Neural crest cell (in vitro differentiated cells): ENCODE measurements at regions not wholly inside any gene's neighbourhood (a gene's known extent, or its start where the extent isn't known, plus 50 kb on each side); places are given as distances from the start of the nearest gene placed in this dataset.
A peak's percentile ranks its signal among the peaks of the same experiment; 100 is the strongest.

Experiments
- DNase-seq: peaks from one replicate; pipeline ENCODE4 v3.0.0; 2021; ENCODE audit warnings: low read depth, mixed read lengths, low spot score
- H3K27ac Mint-ChIP-seq: one replicate; pipeline ENCODE4 v1.8.0; 2021; ENCODE audit warnings: mild to moderate bottlenecking, mixed read lengths; ENCODE audit not compliant: unreplicated experiment
- H3K27me3 Mint-ChIP-seq: 2 replicates; pipeline ENCODE4 v1.8.0; 2021; ENCODE audit warnings: low read depth, mild to moderate bottlenecking, mixed read lengths
- H3K36me3 Mint-ChIP-seq: 2 replicates; pipeline ENCODE4 v1.8.0; 2021; ENCODE audit warnings: low read depth, mild to moderate bottlenecking, mixed read lengths
- H3K4me1 Mint-ChIP-seq: 2 replicates; pipeline ENCODE4 v1.8.0; 2021; ENCODE audit warnings: mixed read lengths
- H3K4me3 Mint-ChIP-seq: one replicate; pipeline ENCODE4 v1.8.0; 2021; ENCODE audit warnings: mild to moderate bottlenecking, mixed read lengths
- H3K9me3 Mint-ChIP-seq: 2 replicates; pipeline ENCODE4 v1.8.0; 2021; ENCODE audit warnings: mixed read lengths
- TF ChIP-seq, protein P1 (sequence below): fragments of 200-600 bp; sonication (generic); conservative IDR thresholded peaks from 2 replicates; pipeline ENCODE4 v1.5.0; 2021; ENCODE audit warnings: antibody characterized with exemption, mild to moderate bottlenecking

DNA sequence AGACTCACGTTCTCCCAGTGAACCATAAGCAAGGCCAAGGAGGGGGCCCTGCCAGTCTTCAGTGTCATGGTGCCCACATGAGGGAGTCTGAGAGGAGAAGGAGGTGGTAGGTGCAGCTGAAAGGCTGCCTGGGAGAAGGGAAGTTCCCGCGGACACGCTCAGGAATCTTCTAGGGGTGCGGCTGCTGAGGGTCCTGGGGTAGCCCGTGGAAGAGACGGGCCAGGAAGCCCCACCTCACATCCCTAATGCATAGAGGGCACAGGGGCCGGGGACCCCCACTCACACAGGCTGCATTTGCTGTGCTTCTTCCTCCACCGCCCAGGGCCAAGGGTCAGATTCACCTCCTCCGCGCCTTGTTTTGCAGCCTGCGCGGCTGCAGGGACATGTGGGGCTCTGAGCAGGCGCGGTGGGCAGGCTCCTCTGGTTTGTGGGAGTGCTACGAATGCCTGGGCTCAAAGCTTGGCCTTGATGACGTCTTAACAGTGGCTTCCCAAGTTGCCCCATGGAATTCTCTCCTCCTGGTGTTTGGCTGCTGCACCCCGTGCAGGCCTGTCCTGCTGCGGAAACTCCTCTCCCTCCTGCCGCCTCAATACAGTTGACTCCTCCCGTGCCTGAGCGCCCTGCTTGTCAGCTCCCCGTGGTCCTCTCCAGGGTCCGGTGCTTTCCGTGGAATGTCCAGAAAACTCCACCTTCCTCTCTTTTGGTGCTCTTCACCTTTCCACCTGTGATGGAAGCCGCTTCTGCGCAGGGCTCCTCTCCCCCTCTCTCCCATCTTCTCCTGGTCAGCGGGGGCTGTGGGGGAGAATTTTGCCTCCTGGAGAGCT lies 95.7 kb downstream of the VAPA start:
- Mint-ChIP-seq H3K36me3 (no peaks in the 10 kb centered on the region), H3K9me3 (peaks cover 5% of the 10 kb centered on the region), H3K4me3 (no peak overlapping the region), H3K27ac (peak overlapping the region; percentile 71), H3K27me3 (no peaks in the 10 kb centered on the region), H3K4me1 (peaks cover 5% of the 10 kb centered on the region)
- TF ChIP-seq, protein P1, sequence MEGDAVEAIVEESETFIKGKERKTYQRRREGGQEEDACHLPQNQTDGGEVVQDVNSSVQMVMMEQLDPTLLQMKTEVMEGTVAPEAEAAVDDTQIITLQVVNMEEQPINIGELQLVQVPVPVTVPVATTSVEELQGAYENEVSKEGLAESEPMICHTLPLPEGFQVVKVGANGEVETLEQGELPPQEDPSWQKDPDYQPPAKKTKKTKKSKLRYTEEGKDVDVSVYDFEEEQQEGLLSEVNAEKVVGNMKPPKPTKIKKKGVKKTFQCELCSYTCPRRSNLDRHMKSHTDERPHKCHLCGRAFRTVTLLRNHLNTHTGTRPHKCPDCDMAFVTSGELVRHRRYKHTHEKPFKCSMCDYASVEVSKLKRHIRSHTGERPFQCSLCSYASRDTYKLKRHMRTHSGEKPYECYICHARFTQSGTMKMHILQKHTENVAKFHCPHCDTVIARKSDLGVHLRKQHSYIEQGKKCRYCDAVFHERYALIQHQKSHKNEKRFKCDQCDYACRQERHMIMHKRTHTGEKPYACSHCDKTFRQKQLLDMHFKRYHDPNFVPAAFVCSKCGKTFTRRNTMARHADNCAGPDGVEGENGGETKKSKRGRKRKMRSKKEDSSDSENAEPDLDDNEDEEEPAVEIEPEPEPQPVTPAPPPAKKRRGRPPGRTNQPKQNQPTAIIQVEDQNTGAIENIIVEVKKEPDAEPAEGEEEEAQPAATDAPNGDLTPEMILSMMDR, result no peak
- no peak for DNase-seq

DNA sequence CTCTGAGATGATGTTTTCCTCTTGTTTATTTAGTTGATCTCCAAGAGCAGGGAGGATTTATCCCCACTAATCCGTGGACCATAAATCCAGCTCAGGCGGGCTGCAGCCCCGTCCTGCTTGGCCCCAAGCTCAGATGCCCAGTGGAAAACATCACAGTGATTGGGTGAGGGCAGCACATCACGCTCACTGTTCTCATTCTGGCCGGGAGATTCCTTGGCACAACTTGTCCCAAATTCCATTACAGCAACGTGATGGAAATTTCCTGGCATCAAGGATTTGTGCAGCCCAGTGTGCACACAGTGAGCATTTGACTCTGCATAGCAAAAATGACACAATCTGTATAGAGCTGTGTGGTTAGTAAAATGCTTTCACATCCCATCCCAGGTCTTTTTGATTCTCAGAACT lies 96.8 kb downstream of the VAPA start:
- DNase-seq, result no peak
- no peak overlapping the region for H3K27ac Mint-ChIP-seq
- TF ChIP-seq, protein P1, result no peak
- no peaks in the 10 kb centered on the region for H3K36me3 Mint-ChIP-seq
- no peak overlapping the region for H3K4me3 Mint-ChIP-seq
- no peaks in the 10 kb centered on the region for H3K27me3 Mint-ChIP-seq
- peaks cover 5% of the 10 kb centered on the region for H3K4me1 Mint-ChIP-seq
- H3K9me3 Mint-ChIP-seq, result peaks cover 5% of the 10 kb centered on the region

DNA sequence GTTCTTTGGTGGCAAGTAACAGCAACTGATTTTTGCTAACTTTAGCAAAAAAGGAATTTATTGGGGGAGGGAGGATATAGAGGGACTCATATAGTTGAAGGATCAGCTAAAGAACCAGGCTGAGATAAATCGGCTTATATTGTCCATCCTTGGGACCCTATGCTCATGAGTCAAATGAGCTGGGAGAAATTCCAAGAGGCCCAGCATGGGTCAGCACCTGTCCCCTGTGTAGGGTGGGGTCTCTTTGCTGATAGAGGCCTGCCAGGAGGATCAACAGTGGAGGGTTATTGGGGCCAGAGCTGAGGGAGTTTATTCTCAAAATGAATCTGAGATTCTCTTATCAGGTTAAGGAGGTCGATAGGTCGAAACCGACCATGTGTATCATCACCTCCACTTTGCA lies 97.2 kb downstream of the VAPA start:
- Mint-ChIP-seq H3K4me1 (peaks cover 5% of the 10 kb centered on the region), H3K27me3 (no peaks in the 10 kb centered on the region), H3K36me3 (no peaks in the 10 kb centered on the region), H3K27ac (no peak overlapping the region), H3K4me3 (no peak overlapping the region), H3K9me3 (peaks cover 5% of the 10 kb centered on the region)
- DNase-seq, result no peak
- TF ChIP-seq, protein P1, result no peak

DNA sequence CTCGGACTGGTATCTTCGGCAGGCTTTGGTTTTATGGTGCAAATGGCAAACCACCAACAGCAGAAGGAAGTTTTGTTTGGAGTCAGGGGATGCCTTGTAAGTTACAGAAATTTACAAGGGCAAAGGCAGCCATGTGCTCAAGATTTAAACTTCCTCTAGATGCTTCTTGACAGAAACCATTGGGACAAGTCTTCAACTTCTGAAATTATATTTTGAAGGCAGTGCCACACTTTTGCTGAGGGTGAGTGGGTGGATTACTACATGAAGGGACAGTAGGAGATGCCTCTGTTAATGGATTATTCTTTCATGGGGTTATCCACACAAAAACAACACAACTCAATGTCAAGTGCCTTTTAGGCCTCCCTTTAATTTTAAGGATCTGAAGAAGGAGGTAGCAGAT lies 97.9 kb downstream of the VAPA start:
- Mint-ChIP-seq H3K36me3 (no peaks in the 10 kb centered on the region), H3K9me3 (peaks cover 5% of the 10 kb centered on the region), H3K4me3 (no peak overlapping the region), H3K27me3 (no peaks in the 10 kb centered on the region), H3K27ac (peak overlapping the region; percentile 62), H3K4me1 (peaks cover 6% of the 10 kb centered on the region)
- DNase-seq, result no peak
- TF ChIP-seq, protein P1, result no peak

DNA sequence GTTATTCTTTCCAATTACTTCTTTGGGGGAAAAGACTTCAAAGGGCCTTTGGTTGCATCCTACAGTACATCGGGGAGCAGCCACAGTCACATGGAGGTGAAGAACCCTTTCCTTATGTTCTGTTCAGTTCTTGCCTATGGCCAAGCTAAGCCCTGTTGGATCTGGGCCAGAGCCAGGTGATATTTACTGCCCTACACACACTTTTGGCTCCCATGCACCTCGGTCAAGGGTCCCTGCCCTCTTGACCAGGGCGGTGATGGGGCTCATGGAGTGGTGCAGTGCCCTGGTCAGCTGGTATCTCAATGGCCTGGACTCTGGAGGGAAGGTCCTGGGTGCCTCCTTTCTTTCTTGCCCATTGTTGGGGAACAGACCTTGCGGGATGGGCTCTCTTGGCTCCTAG lies 98.7 kb downstream of the VAPA start:
- Mint-ChIP-seq H3K27ac (no peak overlapping the region), H3K36me3 (no peaks in the 10 kb centered on the region), H3K4me1 (peaks cover 4% of the 10 kb centered on the region), H3K27me3 (no peaks in the 10 kb centered on the region), H3K4me3 (no peak overlapping the region), H3K9me3 (peaks cover 5% of the 10 kb centered on the region)
- DNase-seq, result no peak
- TF ChIP-seq, protein P1, result no peak
